Vagina (tissue), 2 donors: ENCODE measurements at regions not wholly inside any gene's neighbourhood (a gene's known extent, or its start where the extent isn't known, plus 50 kb on each side); places are given as distances from the start of the nearest gene placed in this dataset.

Source experiments
- DNase-seq, 2 donors: peaks; one replicate each; pipeline ENCODE4 v3.0.0-alpha.2; 2017; ENCODE audit errors: extremely low spot score in 2 of 2
- H3K27ac ChIP-seq: fragments of 200-600 bp; sonication (generic); one replicate; pipeline ENCODE4 v1.5.1; 2019
- H3K27me3 ChIP-seq: fragments of 200-600 bp; sonication (generic); one replicate; pipeline ENCODE4 v1.5.1; 2019
- H3K36me3 ChIP-seq, 2 donors: fragments of 200-600 bp; sonication (generic); one replicate each; pipeline ENCODE4 v1.5.1; 2017 to 2019
- H3K4me1 ChIP-seq: fragments of 200-600 bp; sonication (generic); one replicate; pipeline ENCODE4 v1.5.1; 2019
- H3K4me3 ChIP-seq, 2 donors: fragments of 200-600 bp; sonication (generic); 1 replicate in 1 of 2; 2 replicates in 1 of 2; pipeline ENCODE4 v1.5.1; 2016 to 2019
- H3K9me3 ChIP-seq: fragments of 200-600 bp; sonication (generic); one replicate; pipeline ENCODE4 v1.5.1; 2019
- CTCF ChIP-seq, 3 experiments: fragments of 450-650 bp in 2 of 3; fragments of 200-600 bp in 1 of 3; sonication (generic) in 1 of 3; IDR thresholded peaks; one replicate each; pipeline ENCODE4 v1.5.1; 2017 to 2019; ENCODE audit warnings: antibody characterized with exemption in 3 of 3, mild to moderate bottlenecking in 2 of 3, moderate library complexity in 2 of 3
- POLR2A ChIP-seq, 2 donors: fragments of 450-650 bp; IDR thresholded peaks; one replicate each; pipeline ENCODE4 v1.6.1; 2017; ENCODE audit warnings: antibody characterized with exemption in 2 of 2, mild to moderate bottlenecking in 2 of 2, moderate library complexity in 2 of 2
- POLR2AphosphoS5 ChIP-seq, 2 donors: sonication (generic); formaldehyde crosslinking; IDR thresholded peaks; one replicate each; pipeline ENCODE4 v1.9.0; 2017; ENCODE audit warnings: antibody characterized with exemption in 2 of 2, mild to moderate bottlenecking in 2 of 2, low read depth in 1 of 2; ENCODE audit not compliant: insufficient read depth in 1 of 2
- intact Hi-C: fragments of 100-400 bp; cut with DNase I; formaldehyde crosslinking; loops from one replicate; pipeline ENCODE4 v1.15.1; 2023

DNA sequence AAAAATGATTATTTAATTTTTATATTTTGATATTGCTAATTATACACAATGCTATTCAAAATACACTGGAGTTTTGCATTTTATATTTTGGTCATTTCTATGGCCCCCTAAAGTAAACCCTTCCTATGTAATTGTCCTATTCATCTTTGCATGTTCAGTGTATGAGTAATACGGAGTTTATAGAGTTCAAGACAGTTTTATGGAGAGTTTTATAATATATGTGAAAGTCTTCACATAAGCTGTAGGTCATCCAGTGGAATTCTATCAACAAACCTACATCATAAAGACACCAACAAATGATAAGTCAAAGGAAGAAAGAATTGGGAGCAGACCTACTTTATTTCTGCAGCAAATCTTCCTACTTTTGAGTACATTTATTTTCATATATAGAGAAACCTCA is 1200.4 kb upstream of the EPHA6 start:
- H3K27ac ChIP-seq, result no peak overlapping the region
- no peaks in the 10 kb centered on the region for H3K9me3 ChIP-seq
- H3K4me1 ChIP-seq, result no peaks in the 10 kb centered on the region
- intact Hi-C loops, result no loop called here
- no peak for DNase-seq
- TF ChIP-seq POLR2AphosphoS5 (IDR thresholded peaks at IDR 0.05; ENCODE audit: insufficient read depth in 1 of 2, low read depth in 1 of 2), result no peak
- no peak for TF ChIP-seq POLR2A (IDR thresholded peaks at IDR 0.05)
- TF ChIP-seq CTCF (IDR thresholded peaks at IDR 0.05), result no peak
- no peaks in the 10 kb centered on the region for H3K27me3 ChIP-seq
- no peak overlapping the region for H3K4me3 ChIP-seq
- no peaks in the 10 kb centered on the region for H3K36me3 ChIP-seq

GRCh38 chr3:95615592-95616310 is 1198.6 kb upstream of the EPHA6 start:
- Histone ChIP-seq H3K4me3 (no peak overlapping the region), H3K27me3 (no peaks in the 10 kb centered on the region), H3K9me3 (no peaks in the 10 kb centered on the region), H3K36me3 (no peaks in the 10 kb centered on the region), H3K27ac (no peak overlapping the region), H3K4me1 (no peaks in the 10 kb centered on the region)
- TF ChIP-seq POLR2A (IDR thresholded peaks at IDR 0.05) (no peak), CTCF (IDR thresholded peaks at IDR 0.05) (no peak), POLR2AphosphoS5 (IDR thresholded peaks at IDR 0.05; ENCODE audit: insufficient read depth in 1 of 2, low read depth in 1 of 2) (no peak)
- intact Hi-C loops, result no loop called here
- DNase-seq, result no peak

GRCh38 chr3:95626107-95626506 is 1188.3 kb upstream of the EPHA6 start:
- intact Hi-C loops, result no loop called here
- Histone ChIP-seq H3K4me1 (no peaks in the 10 kb centered on the region), H3K36me3 (no peaks in the 10 kb centered on the region), H3K4me3 (no peak overlapping the region), H3K27ac (no peak overlapping the region), H3K9me3 (no peaks in the 10 kb centered on the region), H3K27me3 (no peaks in the 10 kb centered on the region)
- DNase-seq, result no peak
- no peak for TF ChIP-seq POLR2AphosphoS5 (IDR thresholded peaks at IDR 0.05; ENCODE audit: insufficient read depth in 1 of 2, low read depth in 1 of 2)
- TF ChIP-seq CTCF (IDR thresholded peaks at IDR 0.05), result no peak
- TF ChIP-seq POLR2A (IDR thresholded peaks at IDR 0.05), result no peak

GRCh38 chr3:95627293-95627692 is 1187.1 kb upstream of the EPHA6 start:
- Histone ChIP-seq H3K36me3 (no peaks in the 10 kb centered on the region), H3K27ac (no peak overlapping the region), H3K4me1 (no peaks in the 10 kb centered on the region), H3K27me3 (no peaks in the 10 kb centered on the region), H3K4me3 (no peak overlapping the region), H3K9me3 (no peaks in the 10 kb centered on the region)
- intact Hi-C loops, result no loop called here
- DNase-seq, result no peak
- TF ChIP-seq POLR2A (IDR thresholded peaks at IDR 0.05), result no peak
- no peak for TF ChIP-seq POLR2AphosphoS5 (IDR thresholded peaks at IDR 0.05; ENCODE audit: insufficient read depth in 1 of 2, low read depth in 1 of 2)
- TF ChIP-seq CTCF (IDR thresholded peaks at IDR 0.05), result no peak

GRCh38 chr3:95627697-95628096 is 1186.7 kb upstream of the EPHA6 start:
- H3K36me3 ChIP-seq, result no peaks in the 10 kb centered on the region
- TF ChIP-seq POLR2A (IDR thresholded peaks at IDR 0.05) (no peak), POLR2AphosphoS5 (IDR thresholded peaks at IDR 0.05; ENCODE audit: insufficient read depth in 1 of 2, low read depth in 1 of 2) (no peak), CTCF (IDR thresholded peaks at IDR 0.05) (no peak)
- no peak for DNase-seq
- no peaks in the 10 kb centered on the region for H3K9me3 ChIP-seq
- no peaks in the 10 kb centered on the region for H3K27me3 ChIP-seq
- intact Hi-C loops, result no loop called here
- no peaks in the 10 kb centered on the region for H3K4me1 ChIP-seq
- no peak overlapping the region for H3K27ac ChIP-seq
- H3K4me3 ChIP-seq, result no peak overlapping the region
